H1 (cell line): ENCODE measurements at regions not wholly inside any gene's neighbourhood (a gene's known extent, or its start where the extent isn't known, plus 50 kb on each side); places are given as distances from the start of the nearest gene placed in this dataset.

Experiments
- CTCF ChIA-PET: fragments of 300-600 bp; sonication (Branson Sonifier 250); formaldehyde crosslinking; loops from one replicate; lab custom pipeline; 2021; ENCODE audit not compliant: partially characterized antibody; lab: Charles Lee
- POLR2A ChIA-PET: fragments of 300-600 bp; sonication (Branson Sonifier 250); formaldehyde crosslinking; loops from one replicate; lab custom pipeline; 2021; ENCODE audit warnings: inconsistent platforms; ENCODE audit not compliant: partially characterized antibody; lab: Charles Lee
- DNase-seq, 2 experiments: peaks; one replicate each; pipeline versions ENCODE4 v3.0.0 to v3.0.0-alpha.2; 2010 to 2022; ENCODE audit warnings: low spot score in 2 of 2, low read depth in 1 of 2, mixed read lengths in 1 of 2
- FAIRE-seq: peaks from 2 replicates; lab custom pipeline; 2011; peaks lifted over from hg19 to GRCh38; lab: Jason Lieb, UNC
- H2AFZ ChIP-seq: 2 replicates; pipeline ENCODE4 v1.8.1; 2012; ENCODE audit warnings: low read length, inconsistent platforms
- H2AK5ac ChIP-seq: 2 replicates; pipeline ENCODE4 v1.6.1; 2013; ENCODE audit warnings: low read depth, low read length
- H2BK120ac ChIP-seq: replicated peaks from 2 replicates; pipeline ENCODE3; 2013; ENCODE audit warnings: low read depth, low read length, inconsistent platforms
- H2BK12ac ChIP-seq: 2 replicates; pipeline ENCODE4 v1.6.1; 2013; ENCODE audit warnings: low read depth, low read length
- H2BK15ac ChIP-seq: 2 replicates; pipeline ENCODE4 v1.6.1; 2013; ENCODE audit warnings: low read length
- H2BK20ac ChIP-seq: 2 replicates; pipeline ENCODE4 v1.6.1; 2013; ENCODE audit warnings: low read length
- H2BK5ac ChIP-seq: 2 replicates; pipeline ENCODE4 v1.6.1; 2013; ENCODE audit warnings: low read depth, low read length
- H3K14ac ChIP-seq: 2 replicates; pipeline ENCODE4 v1.6.1; 2013; ENCODE audit warnings: inconsistent platforms; ENCODE audit not compliant: insufficient read length
- H3K18ac ChIP-seq: 2 replicates; pipeline ENCODE4 v1.6.1; 2013; ENCODE audit warnings: low read length; ENCODE audit errors: extremely low read depth
- H3K23ac ChIP-seq: 2 replicates; pipeline ENCODE4 v1.6.1; 2013; ENCODE audit warnings: inconsistent platforms; ENCODE audit not compliant: insufficient read length
- H3K23me2 ChIP-seq: 2 replicates; pipeline ENCODE4 v1.6.1; 2013; ENCODE audit warnings: low read depth, low read length
- H3K27ac ChIP-seq: 2 replicates; pipeline ENCODE4 v1.6.1; 2011; ENCODE audit warnings: low read depth, low read length, inconsistent platforms
- H3K27me3 ChIP-seq, 4 experiments: replicated peaks in 1 of 4; 1 replicate in 1 of 4; 2 replicates in 3 of 4; pipeline versions ENCODE4 v1.6.1 to v1.8.1; 2011 to 2013; ENCODE audit warnings: low read length in 3 of 4, mild to moderate bottlenecking in 3 of 4, inconsistent platforms in 2 of 4, mixed read lengths in 2 of 4, moderate library complexity in 1 of 4; ENCODE audit not compliant: control insufficient read depth in 3 of 4, insufficient read depth in 3 of 4; ENCODE audit errors: extremely low read depth in 1 of 4
- H3K36me3 ChIP-seq, 4 experiments: 2 replicates each; pipeline versions ENCODE4 v1.6.1 to v1.8.1; 2011 to 2013; ENCODE audit warnings: mild to moderate bottlenecking in 4 of 4, low read length in 3 of 4, moderate library complexity in 2 of 4, control low read depth in 1 of 4, inconsistent platforms in 1 of 4; ENCODE audit not compliant: insufficient read depth in 4 of 4, control insufficient read depth in 2 of 4
- H3K4ac ChIP-seq: replicated peaks from 2 replicates; pipeline ENCODE3; 2013; ENCODE audit warnings: low read length, low read depth, mixed read lengths, inconsistent platforms; ENCODE audit not compliant: insufficient read length
- H3K4me1 ChIP-seq, 4 experiments: replicated peaks in 1 of 4; 1 replicate in 1 of 4; 2 replicates in 3 of 4; pipeline versions ENCODE4 v1.6.1 to v1.8.1; 2011 to 2013; ENCODE audit warnings: low read length in 3 of 4, inconsistent platforms in 2 of 4, mixed read lengths in 1 of 4; ENCODE audit not compliant: insufficient read depth in 4 of 4, control insufficient read depth in 3 of 4
- H3K4me2 ChIP-seq, 2 experiments: 2 replicates each; pipeline versions ENCODE4 v1.6.1 to v1.8.1; 2011 to 2013; ENCODE audit warnings: low read depth in 2 of 2, low read length in 2 of 2, control low read depth in 1 of 2, inconsistent platforms in 1 of 2, mild to moderate bottlenecking in 1 of 2; ENCODE audit not compliant: insufficient read depth in 1 of 2
- H3K4me3 ChIP-seq, 4 experiments: fragments of 200-600, 300-600 bp in 1 of 4; sonication (generic), shearing (Covaris generic), sonication (Bioruptor Twin) in 1 of 4; 2 replicates each; pipeline versions ENCODE4 v1.5.1 to v1.8.1; 2011 to 2016; ENCODE audit warnings: low read length in 4 of 4, low read depth in 3 of 4, control low read depth in 2 of 4, inconsistent platforms in 2 of 4, mild to moderate bottlenecking in 2 of 4, mixed read lengths in 1 of 4, moderate library complexity in 1 of 4; ENCODE audit not compliant: insufficient read depth in 2 of 4; ENCODE audit errors: extremely low read depth in 1 of 4
- H3K56ac ChIP-seq: replicated peaks from 2 replicates; pipeline ENCODE3; 2013; ENCODE audit warnings: low read depth, mild to moderate bottlenecking, mixed read lengths, low read length, inconsistent platforms; ENCODE audit not compliant: insufficient read length
- H3K79me1 ChIP-seq: 2 replicates; pipeline ENCODE4 v1.6.1; 2013; ENCODE audit warnings: low read depth, low read length, control low read depth
- H3K79me2 ChIP-seq, 2 experiments: 2 replicates each; pipeline versions ENCODE4 v1.6.1 to v1.8.1; 2012 to 2013; ENCODE audit warnings: low read length in 2 of 2, mild to moderate bottlenecking in 2 of 2, inconsistent platforms in 1 of 2; ENCODE audit not compliant: insufficient read depth in 2 of 2, control insufficient read depth in 1 of 2
- H3K9ac ChIP-seq, 4 experiments: replicated peaks in 1 of 4; 1 replicate in 1 of 4; 2 replicates in 3 of 4; pipeline versions ENCODE4 v1.6.1 to v1.8.1; 2011 to 2013; ENCODE audit warnings: low read depth in 3 of 4, low read length in 3 of 4, control low read depth in 2 of 4, mild to moderate bottlenecking in 2 of 4, moderate library complexity in 2 of 4, inconsistent platforms in 1 of 4; ENCODE audit errors: extremely low read depth in 1 of 4
- H3K9me3 ChIP-seq, 2 experiments: 2 replicates each; pipeline versions ENCODE4 v1.6.1 to v1.8.1; 2012 to 2013; ENCODE audit warnings: mild to moderate bottlenecking in 2 of 2, moderate library complexity in 2 of 2, control low read depth in 1 of 2, inconsistent platforms in 1 of 2, low read depth in 1 of 2, low read length in 1 of 2, mixed read lengths in 1 of 2; ENCODE audit not compliant: insufficient read depth in 2 of 2
- H4K20me1 ChIP-seq, 2 experiments: replicated peaks in 1 of 2; 2 replicates each; pipeline versions ENCODE3 to v1.8.1; 2011 to 2013; ENCODE audit warnings: inconsistent platforms in 2 of 2, low read length in 2 of 2, mild to moderate bottlenecking in 1 of 2; ENCODE audit not compliant: insufficient read depth in 2 of 2, control insufficient read depth in 1 of 2
- H4K5ac ChIP-seq: 2 replicates; pipeline ENCODE4 v1.6.1; 2013; ENCODE audit warnings: low read length, low read depth, mixed read lengths, inconsistent platforms; ENCODE audit not compliant: insufficient read length
- H4K8ac ChIP-seq: 2 replicates; pipeline ENCODE4 v1.8.0; 2013; ENCODE audit warnings: mild to moderate bottlenecking, moderate library complexity, low read length, inconsistent platforms; ENCODE audit not compliant: insufficient read depth; ENCODE audit errors: extremely low read depth
- H4K91ac ChIP-seq: replicated peaks from 2 replicates; pipeline ENCODE3; 2013; ENCODE audit warnings: low read length, mixed read lengths, inconsistent platforms; ENCODE audit not compliant: insufficient read length
- BRCA1 ChIP-seq: IDR thresholded peaks from 2 replicates; pipeline ENCODE4 v1.6.1; 2012; ENCODE audit warnings: low read depth, low read length, improper control_type of control experiment
- CBX8 ChIP-seq: fragments of 300-800, 300-1000 bp; sonication (generic); IDR thresholded peaks from 2 replicates; pipeline ENCODE4 v1.7.1; 2016; ENCODE audit warnings: low read depth, low read length, borderline replicate concordance
- EGR1 ChIP-seq: IDR thresholded peaks from 2 replicates; pipeline ENCODE4 v1.6.1; 2011; ENCODE audit warnings: low read depth, low read length, borderline replicate concordance
- GTF2F1 ChIP-seq: IDR thresholded peaks from 2 replicates; pipeline ENCODE4 v1.6.1; 2012; ENCODE audit warnings: low read depth, low read length, improper control_type of control experiment, borderline replicate concordance
- KDM4A ChIP-seq: IDR thresholded peaks from one replicate; pipeline ENCODE4 v1.7.1; 2012; ENCODE audit warnings: low read depth, mild to moderate bottlenecking, moderate library complexity, low read length, inconsistent platforms; ENCODE audit not compliant: severe bottlenecking
- MAX ChIP-seq: IDR thresholded peaks from 2 replicates; pipeline ENCODE4 v1.6.1; 2012; ENCODE audit warnings: inconsistent platforms
- POU5F1 ChIP-seq: IDR thresholded peaks from 2 replicates; pipeline ENCODE4 v1.6.1; 2011; ENCODE audit warnings: low read depth, mild to moderate bottlenecking, low read length, moderate library complexity
- RBBP5 ChIP-seq: IDR thresholded peaks from 2 replicates; pipeline ENCODE4 v1.7.1; 2012; ENCODE audit warnings: low read depth, mild to moderate bottlenecking, inconsistent platforms, low read length, moderate library complexity, borderline replicate concordance
- SAP30 ChIP-seq: fragments of 300-600 bp; sonication (generic); IDR thresholded peaks from 2 replicates; pipeline ENCODE4 v1.7.1; 2012; ENCODE audit warnings: low read length, moderate library complexity, mild to moderate bottlenecking, inconsistent platforms; ENCODE audit not compliant: insufficient read depth, insufficient replicate concordance
- SP1 ChIP-seq: IDR thresholded peaks from 2 replicates; pipeline ENCODE4 v1.6.1; 2011; ENCODE audit warnings: low read depth, low read length
- YY1 ChIP-seq: IDR thresholded peaks from 2 replicates; pipeline ENCODE4 v1.6.1; 2011; ENCODE audit warnings: low read depth, mild to moderate bottlenecking, low read length
- WGBS, 2 experiments: shearing (Covaris generic) in 1 of 2; methylation state at CpG; one replicate each; pipeline versions ENCODE4 v1.1.6 to v1.1.7; 2013 to 2015; ENCODE audit warnings: low lambda C conversion rate in 2 of 2, mixed read lengths in 2 of 2, inconsistent platforms in 1 of 2, low coverage in 1 of 2, missing lambda C conversion rate in 1 of 2; ENCODE audit not compliant: insufficient replicate concordance in 2 of 2, insufficient coverage in 1 of 2, insufficient read length in 1 of 2; ENCODE audit errors: extremely low coverage in 1 of 2, missing lambda C conversion rate in 1 of 2; 5-methylcytosine and 5-hydroxymethylcytosine counted together

DNA sequence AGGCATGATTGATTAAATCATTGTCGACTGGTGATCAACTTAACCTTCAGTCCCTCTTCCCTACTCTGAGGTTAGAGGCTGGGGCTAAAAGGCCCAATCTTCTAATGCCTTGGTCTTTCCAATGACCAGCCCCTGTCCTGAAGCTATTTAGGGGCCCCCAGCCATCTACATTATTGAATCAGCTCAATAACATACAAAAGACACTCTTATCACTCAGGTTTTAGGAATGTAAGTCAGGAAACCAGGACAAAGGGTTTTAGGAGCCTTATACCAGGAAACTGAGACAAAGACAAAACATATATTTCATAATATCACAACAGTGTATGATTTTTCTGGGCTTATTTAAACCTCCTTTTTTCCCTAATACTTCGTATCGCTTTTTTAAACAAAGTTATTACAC is 198.6 kb downstream of the RNF152 start:
- no peak overlapping the region for H3K4me3 ChIP-seq
- H3K23ac ChIP-seq = no peak overlapping the region
- no peak overlapping the region for H3K18ac ChIP-seq
- H4K8ac ChIP-seq = no peak overlapping the region
- ChIA-PET CTCF (interaction anchor here (0.6 kb wide), 1 partner anchor 531 kb away, joined by 3 read pairs; no protein-coding TSS in a partner anchor), POLR2A (no interaction called here)
- H3K4me1 ChIP-seq = 0 out of 7 replicates have a peak, but pooled peaks cover 0 to under 1% (median 0%) of the 10 kb centered on the region in 4 experiments
- H3K9me3 ChIP-seq = peaks cover 0 to 4% of the 10 kb centered on the region in 2 experiments; a peak in 1 of 4 replicates
- H3K56ac ChIP-seq = no peak overlapping the region
- no peaks in the 10 kb centered on the region for H3K79me1 ChIP-seq
- H3K27me3 ChIP-seq = no peaks in the 10 kb centered on the region
- H2AFZ ChIP-seq = no peak overlapping the region
- H3K9ac ChIP-seq = no peak overlapping the region
- no peak overlapping the region for H3K14ac ChIP-seq
- no peak overlapping the region for H3K27ac ChIP-seq
- H4K5ac ChIP-seq = no peak overlapping the region
- 85% methylated on average over 3 of the region's 3 CpGs; no CpG with 5 or more reads in 1 of the 2 experiments for WGBS, 2 experiments
- TF ChIP-seq SAP30 = no peak
- TF ChIP-seq KDM4A = no peak
- no peak for TF ChIP-seq POU5F1
- TF ChIP-seq MAX = no peak
- TF ChIP-seq YY1 = no peak
- no peak for TF ChIP-seq CBX8
- no peak for TF ChIP-seq RBBP5
- TF ChIP-seq GTF2F1 = no peak
- TF ChIP-seq EGR1 = no peak
- no peak for TF ChIP-seq SP1
- no peak for TF ChIP-seq BRCA1
- no peak overlapping the region for H3K4ac ChIP-seq
- DNase-seq = no peak
- no peak overlapping the region for H2AK5ac ChIP-seq
- H3K79me2 ChIP-seq = no peaks in the 10 kb centered on the region
- no peak overlapping the region for H2BK5ac ChIP-seq
- H2BK20ac ChIP-seq = no peak overlapping the region
- no peak overlapping the region for H2BK15ac ChIP-seq
- no peak for FAIRE-seq
- no peaks in the 10 kb centered on the region for H3K36me3 ChIP-seq
- H4K91ac ChIP-seq = no peak overlapping the region
- H3K4me2 ChIP-seq = no peak overlapping the region
- H2BK12ac ChIP-seq = no peak overlapping the region
- H4K20me1 ChIP-seq = no peaks in the 10 kb centered on the region
- H2BK120ac ChIP-seq = no peak overlapping the region
- H3K23me2 ChIP-seq = no peaks in the 10 kb centered on the region
